ENCODE measurements at regions not wholly inside any gene's neighbourhood (a gene's known extent, or its start where the extent isn't known, plus 50 kb on each side); places are given as distances from the start of the nearest gene placed in this dataset.
A peak's percentile ranks its signal among the peaks of the same experiment; 100 is the strongest.

GRCh38 chr5:112569596-112569995 is 150.5 kb upstream of the EPB41L4A start:
- FAIRE-seq (no peak), ATAC-seq (no peak), DNase-seq (ENCODE audit: extremely low read depth in 1 of 4, low spot score in 3 of 4) (no peak)
- POLR2A ChIA-PET = no interaction called here
- in situ Hi-C loops (cut with MboI) (no loop called here), intact Hi-C loops (cut with micrococcal nuclease) (no loop called here)
- H3K36me3 ChIP-seq (ENCODE audit: control insufficient read depth, insufficient read depth, low read length) = no peaks in the 10 kb centered on the region
- H3K9me3 ChIP-seq (replicated peaks; ENCODE audit: control insufficient read depth, insufficient read depth, low read depth, low read length) = no peaks in the 10 kb centered on the region
- CTCF ChIA-PET (ENCODE audit: low intra/inter-chr PET ratio) = no interaction called here
- no peak overlapping the region for H2AFZ ChIP-seq (ENCODE audit: low read depth, low read length)
- H4K20me1 ChIP-seq (replicated peaks; ENCODE audit: control insufficient read depth, insufficient read depth, low read length) = no peaks in the 10 kb centered on the region
- no peak overlapping the region for H3K27ac ChIP-seq (ENCODE audit: extremely low read depth, low read depth, low read length)
- TF ChIP-seq ZBTB40 (IDR thresholded peaks at IDR 0.05) (peak; percentile 89), ZBTB40 (CRISPR knock-in tag; IDR thresholded peaks at IDR 0.05) (peak; percentile 75), ATF2 (CRISPR knock-in tag; IDR thresholded peaks at IDR 0.05) (no peak)
- no TSS peak for BruUV-seq (replicated peaks)
- no peak overlapping the region for H3K9ac ChIP-seq (ENCODE audit: insufficient read depth in 1 of 2, low read depth in 2 of 2, low read length in 2 of 2)
- H3K9me1 ChIP-seq (ENCODE audit: control insufficient read depth, insufficient read depth, low read length) = no peaks in the 10 kb centered on the region
- peaks cover 0 to 8% of the 10 kb centered on the region in 2 experiments; a peak in 3 of 5 replicates for H3K4me1 ChIP-seq (replicated peaks in 1 of 2; ENCODE audit: control insufficient read depth in 2 of 2, insufficient read depth in 2 of 2, low read length in 2 of 2)
- H3K27me3 ChIP-seq (ENCODE audit: control insufficient read depth in 2 of 2, insufficient read depth in 2 of 2, low read length in 2 of 2) = peaks cover 3 to 5% of the 10 kb centered on the region in 2 experiments; a peak in 4 of 5 replicates
- no peak overlapping the region for H3K4me2 ChIP-seq (ENCODE audit: insufficient read depth, low read length)
- H3K79me2 ChIP-seq (ENCODE audit: control insufficient read depth, insufficient read depth, low read length) = no peaks in the 10 kb centered on the region
- H3K4me3 ChIP-seq = no peak overlapping the region
